OCI-LY7 (cell line): ENCODE measurements at regions not wholly inside any gene's neighbourhood (a gene's known extent, or its start where the extent isn't known, plus 50 kb on each side); places are given as distances from the start of the nearest gene placed in this dataset.
A peak's percentile ranks its signal among the peaks of the same experiment; 100 is the strongest.

Experiments used
- BruUV-seq: library from RNA; stranded (reverse); fragments of 400-500 nt; replicated peaks from 2 replicates; lab custom pipeline; 2021; lab: Mats Ljungman, UMichigan
- CTCF ChIA-PET: fragments of 300-600 bp; sonication (Branson Sonifier 250); formaldehyde crosslinking; loops from one replicate; lab custom pipeline; 2022; ENCODE audit warnings: antibody characterized with exemption; ENCODE audit not compliant: unreplicated experiment; lab: Charles Lee
- POLR2A ChIA-PET: fragments of 300-600 bp; sonication (Branson Sonifier 250); formaldehyde crosslinking; loops from one replicate; lab custom pipeline; 2022; ENCODE audit warnings: antibody characterized with exemption; lab: Charles Lee
- DNase-seq: peaks from one replicate; pipeline ENCODE4 v3.0.0-alpha.2; 2015; ENCODE audit warnings: low spot score
- H2AFZ ChIP-seq: fragments of 200-600 bp; sonication (generic), shearing (Covaris generic); 2 replicates; pipeline ENCODE4 v1.6.1; 2014; ENCODE audit warnings: mild to moderate bottlenecking, antibody characterized with exemption, low read length, moderate library complexity
- H3K27ac ChIP-seq: fragments of 200-600 bp; sonication (generic); 2 replicates; pipeline ENCODE4 v1.5.1; 2014; ENCODE audit warnings: mixed run types, low read depth, mild to moderate bottlenecking, moderate library complexity, low read length, inconsistent platforms; ENCODE audit not compliant: poor library complexity, severe bottlenecking
- H3K36me3 ChIP-seq: fragments of 200-600 bp; sonication (generic); 2 replicates; pipeline ENCODE4 v1.6.1; 2014; ENCODE audit warnings: mild to moderate bottlenecking, antibody characterized with exemption, low read length, moderate library complexity, mixed read lengths; ENCODE audit not compliant: insufficient read depth
- H3K4me1 ChIP-seq: fragments of 200-600 bp; sonication (generic); 2 replicates; pipeline ENCODE4 v1.5.1; 2014; ENCODE audit warnings: mild to moderate bottlenecking, low read length; ENCODE audit not compliant: insufficient read depth, poor library complexity, severe bottlenecking
- H3K4me2 ChIP-seq: fragments of 200-600 bp; sonication (generic); 2 replicates; pipeline ENCODE4 v1.6.1; 2014; ENCODE audit warnings: mild to moderate bottlenecking, low read length
- H3K4me3 ChIP-seq: fragments of 200-600 bp; sonication (generic); 2 replicates; pipeline ENCODE4 v1.5.1; 2014; ENCODE audit warnings: mild to moderate bottlenecking, low read depth, low read length; ENCODE audit not compliant: poor library complexity, severe bottlenecking
- H3K79me2 ChIP-seq: fragments of 200-600 bp; sonication (generic); 2 replicates; pipeline ENCODE4 v1.6.1; 2016; ENCODE audit warnings: low read depth, mild to moderate bottlenecking, low read length, moderate library complexity, mixed read lengths; ENCODE audit not compliant: insufficient read depth
- H3K9me2 ChIP-seq: fragments of 200-600 bp; sonication (generic); 2 replicates; pipeline ENCODE4 v1.6.1; 2016; ENCODE audit warnings: mild to moderate bottlenecking, low read length, mixed read lengths; ENCODE audit not compliant: insufficient read depth
- H3K9me3 ChIP-seq: fragments of 200-600 bp; sonication (generic); 2 replicates; pipeline ENCODE4 v1.6.1; 2014; ENCODE audit warnings: mild to moderate bottlenecking, mixed run types, low read length, mixed read lengths
- H4K20me1 ChIP-seq: fragments of 200-600 bp; sonication (generic); 2 replicates; pipeline ENCODE4 v1.6.1; 2014; ENCODE audit warnings: mild to moderate bottlenecking, antibody characterized with exemption, low read length, moderate library complexity, mixed read lengths; ENCODE audit not compliant: insufficient read depth
- EZH2phosphoT487 ChIP-seq: fragments of 200-600 bp; sonication (generic); IDR thresholded peaks from 2 replicates; pipeline ENCODE4 v1.6.1; 2018; ENCODE audit warnings: low read depth, borderline replicate concordance, mild to moderate bottlenecking, mixed run types, antibody characterized with exemption, low read length, moderate library complexity, mixed read lengths
- intact Hi-C: fragments of 100-400 bp; cut with micrococcal nuclease; formaldehyde crosslinking; loops from one replicate; pipeline ENCODE4 v1.10.0; 2022; ENCODE audit not compliant: unreplicated experiment
- TF ChIP-seq, protein P1 (sequence below): fragments of 200-600 bp; sonication (generic); conservative IDR thresholded peaks from 2 replicates; pipeline ENCODE4 v1.5.1; 2014; ENCODE audit warnings: mild to moderate bottlenecking, antibody characterized with exemption, low read length, moderate library complexity, mixed read lengths

- Histone ChIP-seq H3K4me2 (0 out of 2 replicates have a peak overlapping the region, but pooled peaks have one; percentile 2), H2AFZ (peak overlapping the region; percentile 15; the same call in 1 of the 2 replicates), H3K9me2 (no peaks in the 10 kb centered on the region), H4K20me1 (no peaks in the 10 kb centered on the region), H3K27ac (no peak overlapping the region), H3K4me1 (peaks cover 72% of the 10 kb centered on the region), H3K36me3 (no peaks in the 10 kb centered on the region), H3K9me3 (no peaks in the 10 kb centered on the region), H3K4me3 (no peak overlapping the region), H3K79me2 (no peaks in the 10 kb centered on the region)
- POLR2A ChIA-PET, result interaction anchor here (0.6 to 3.2 kb wide), 5 partner anchors 9 to 550 kb away, joined by 3 to 17 read pairs (median 3); no protein-coding TSS in a partner anchor
- CTCF ChIA-PET, result no interaction called here
- no peak for DNase-seq
- BruUV-seq, result no TSS peak
- TF ChIP-seq, protein P1, sequence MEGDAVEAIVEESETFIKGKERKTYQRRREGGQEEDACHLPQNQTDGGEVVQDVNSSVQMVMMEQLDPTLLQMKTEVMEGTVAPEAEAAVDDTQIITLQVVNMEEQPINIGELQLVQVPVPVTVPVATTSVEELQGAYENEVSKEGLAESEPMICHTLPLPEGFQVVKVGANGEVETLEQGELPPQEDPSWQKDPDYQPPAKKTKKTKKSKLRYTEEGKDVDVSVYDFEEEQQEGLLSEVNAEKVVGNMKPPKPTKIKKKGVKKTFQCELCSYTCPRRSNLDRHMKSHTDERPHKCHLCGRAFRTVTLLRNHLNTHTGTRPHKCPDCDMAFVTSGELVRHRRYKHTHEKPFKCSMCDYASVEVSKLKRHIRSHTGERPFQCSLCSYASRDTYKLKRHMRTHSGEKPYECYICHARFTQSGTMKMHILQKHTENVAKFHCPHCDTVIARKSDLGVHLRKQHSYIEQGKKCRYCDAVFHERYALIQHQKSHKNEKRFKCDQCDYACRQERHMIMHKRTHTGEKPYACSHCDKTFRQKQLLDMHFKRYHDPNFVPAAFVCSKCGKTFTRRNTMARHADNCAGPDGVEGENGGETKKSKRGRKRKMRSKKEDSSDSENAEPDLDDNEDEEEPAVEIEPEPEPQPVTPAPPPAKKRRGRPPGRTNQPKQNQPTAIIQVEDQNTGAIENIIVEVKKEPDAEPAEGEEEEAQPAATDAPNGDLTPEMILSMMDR, result no peak
- no peak for TF ChIP-seq EZH2phosphoT487
- intact Hi-C loops, result no loop called here
Observed at GRCh38 chr14:22423958-22424357, 165.1 kb downstream of the DAD1 start.

GRCh38 chr14:22422238-22422637 lies 166.8 kb downstream of the DAD1 start:
- ChIA-PET POLR2A (interaction anchor here (0.9 to 5.5 kb wide), 13 partner anchors 10 to 177 kb away, joined by 3 to 59 read pairs (median 5); no protein-coding TSS in a partner anchor), CTCF (interaction anchor here (0.6 to 2.6 kb wide), 6 partner anchors 10 to 1392 kb away, joined by 3 to 10 read pairs (median 4); partner anchors contain the start of gene TPPP2)
- Histone ChIP-seq H3K4me3 (peak overlapping the region; percentile 23), H3K79me2 (no peaks in the 10 kb centered on the region), H3K4me1 (peaks cover 71% of the 10 kb centered on the region), H2AFZ (peak overlapping the region; percentile 48), H3K27ac (peak overlapping the region; percentile 60), H3K4me2 (peak overlapping the region; percentile 63), H3K9me3 (no peaks in the 10 kb centered on the region), H4K20me1 (no peaks in the 10 kb centered on the region), H3K9me2 (no peaks in the 10 kb centered on the region), H3K36me3 (no peaks in the 10 kb centered on the region)
- DNase-seq, result peak; percentile 88
- intact Hi-C loops, result no loop called here
- no TSS peak for BruUV-seq
- TF ChIP-seq EZH2phosphoT487, result no peak
- TF ChIP-seq, protein P1, result no peak

DNA sequence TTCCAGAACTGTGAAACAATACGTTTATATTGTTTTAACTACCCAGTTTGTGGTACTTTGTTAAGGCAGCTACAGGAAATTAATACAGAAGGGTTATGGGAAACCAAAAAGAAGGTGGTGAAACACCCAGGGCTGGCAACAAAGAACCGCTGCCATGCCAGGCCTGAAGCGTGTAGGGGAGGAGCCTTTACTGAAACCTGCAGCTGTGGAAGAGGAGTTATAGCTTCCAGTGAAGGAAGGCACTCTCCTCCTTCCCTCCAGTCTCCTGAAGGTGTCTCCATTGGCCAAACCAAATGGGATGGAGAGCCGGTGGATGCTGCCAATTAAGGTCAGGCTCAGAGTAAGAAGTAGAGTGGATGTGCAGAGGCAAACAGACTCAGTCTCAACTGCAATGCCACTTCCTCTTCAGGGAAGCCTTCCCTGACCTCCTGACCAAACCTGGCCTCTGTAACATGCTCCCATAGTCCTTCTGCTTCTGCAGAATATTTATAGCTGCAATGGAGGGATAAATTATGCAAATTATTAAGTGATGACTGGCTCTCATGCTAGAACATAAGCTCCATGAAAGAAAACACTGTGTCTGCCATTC lies 168.3 kb downstream of the DAD1 start:
- no TSS peak for BruUV-seq
- no peaks in the 10 kb centered on the region for H3K9me3 ChIP-seq
- DNase-seq, result no peak
- H4K20me1 ChIP-seq, result no peaks in the 10 kb centered on the region
- ChIA-PET POLR2A (interaction anchor here (1.0 to 5.5 kb wide), 10 partner anchors 9 to 56 kb away, joined by 3 to 59 read pairs (median 6); no protein-coding TSS in a partner anchor), CTCF (interaction anchor here (1.4 to 2.6 kb wide), 4 partner anchors 12 to 58 kb away, joined by 4 to 10 read pairs (median 7); no protein-coding TSS in a partner anchor)
- no peaks in the 10 kb centered on the region for H3K79me2 ChIP-seq
- H3K9me2 ChIP-seq, result no peaks in the 10 kb centered on the region
- H3K4me1 ChIP-seq, result peaks cover 69% of the 10 kb centered on the region
- H3K4me2 ChIP-seq, result 0 out of 2 replicates have a peak overlapping the region, but pooled peaks have one; percentile 63
- TF ChIP-seq, protein P1, result no peak
- TF ChIP-seq EZH2phosphoT487, result no peak
- no peak overlapping the region; the same call in 1 of the 2 replicates for H2AFZ ChIP-seq
- intact Hi-C loops, result no loop called here
- no peaks in the 10 kb centered on the region for H3K36me3 ChIP-seq
- no peak overlapping the region for H3K4me3 ChIP-seq
- peak overlapping the region; percentile 78 for H3K27ac ChIP-seq
